ENCODE measurements at regions not wholly inside any gene's neighbourhood (a gene's known extent, or its start where the extent isn't known, plus 50 kb on each side); places are given as distances from the start of the nearest gene placed in this dataset.
"Not testable (repeated sequence)": the region's sequence is repeated elsewhere in the genome, so short reads cannot be mapped to it uniquely, and the experiment has no call there.

DNA sequence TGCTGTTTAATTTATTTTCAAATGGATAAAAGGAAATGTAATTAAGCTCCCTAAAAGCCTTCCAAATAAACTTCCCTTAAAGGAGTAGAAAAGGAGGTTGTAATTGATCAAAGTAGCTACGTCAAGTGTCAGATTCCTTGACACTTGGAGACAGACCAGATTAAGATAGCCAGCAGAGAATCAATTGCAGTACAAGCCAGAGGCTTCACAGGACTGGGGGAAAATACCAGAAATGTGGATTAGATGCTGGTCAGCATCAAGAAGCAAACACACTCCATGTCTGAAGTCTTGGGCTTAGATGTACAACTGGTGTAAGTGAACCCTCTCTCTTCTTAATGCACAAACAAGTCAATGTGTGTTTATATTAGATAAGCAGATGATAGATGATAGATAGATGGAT lies 184.9 kb upstream of the TAS2R1 start:
- no peak for TF ChIP-seq ZFX (IDR thresholded peaks at IDR 0.05)
- TF ChIP-seq, protein P1, sequence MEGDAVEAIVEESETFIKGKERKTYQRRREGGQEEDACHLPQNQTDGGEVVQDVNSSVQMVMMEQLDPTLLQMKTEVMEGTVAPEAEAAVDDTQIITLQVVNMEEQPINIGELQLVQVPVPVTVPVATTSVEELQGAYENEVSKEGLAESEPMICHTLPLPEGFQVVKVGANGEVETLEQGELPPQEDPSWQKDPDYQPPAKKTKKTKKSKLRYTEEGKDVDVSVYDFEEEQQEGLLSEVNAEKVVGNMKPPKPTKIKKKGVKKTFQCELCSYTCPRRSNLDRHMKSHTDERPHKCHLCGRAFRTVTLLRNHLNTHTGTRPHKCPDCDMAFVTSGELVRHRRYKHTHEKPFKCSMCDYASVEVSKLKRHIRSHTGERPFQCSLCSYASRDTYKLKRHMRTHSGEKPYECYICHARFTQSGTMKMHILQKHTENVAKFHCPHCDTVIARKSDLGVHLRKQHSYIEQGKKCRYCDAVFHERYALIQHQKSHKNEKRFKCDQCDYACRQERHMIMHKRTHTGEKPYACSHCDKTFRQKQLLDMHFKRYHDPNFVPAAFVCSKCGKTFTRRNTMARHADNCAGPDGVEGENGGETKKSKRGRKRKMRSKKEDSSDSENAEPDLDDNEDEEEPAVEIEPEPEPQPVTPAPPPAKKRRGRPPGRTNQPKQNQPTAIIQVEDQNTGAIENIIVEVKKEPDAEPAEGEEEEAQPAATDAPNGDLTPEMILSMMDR (conservative IDR thresholded peaks at IDR 0.05): no peak
- H3K27ac ChIP-seq: no peak overlapping the region

DNA sequence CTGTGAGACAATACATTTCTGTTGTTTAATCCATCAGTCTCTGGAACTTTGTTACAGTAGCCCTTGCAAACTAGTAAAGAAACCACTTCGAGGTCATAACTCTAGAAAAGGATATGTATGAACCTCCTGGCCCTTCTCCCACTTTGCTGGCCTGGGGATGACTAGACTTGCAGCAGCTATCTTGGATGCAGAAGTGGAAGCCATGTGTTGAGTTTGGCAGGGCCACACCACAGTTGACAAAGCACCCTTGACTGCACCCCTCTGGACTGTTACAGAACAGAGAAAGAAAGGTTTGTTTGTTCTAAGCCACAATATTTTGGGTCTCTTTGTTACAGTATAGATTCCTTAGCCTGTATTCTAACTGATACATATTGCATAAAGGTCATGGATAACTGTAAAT lies 183.2 kb upstream of the TAS2R1 start:
- TF ChIP-seq ZFX (IDR thresholded peaks at IDR 0.05): no peak
- TF ChIP-seq, protein P1 (conservative IDR thresholded peaks at IDR 0.05): no peak
- H3K27ac ChIP-seq: no peak overlapping the region

DNA sequence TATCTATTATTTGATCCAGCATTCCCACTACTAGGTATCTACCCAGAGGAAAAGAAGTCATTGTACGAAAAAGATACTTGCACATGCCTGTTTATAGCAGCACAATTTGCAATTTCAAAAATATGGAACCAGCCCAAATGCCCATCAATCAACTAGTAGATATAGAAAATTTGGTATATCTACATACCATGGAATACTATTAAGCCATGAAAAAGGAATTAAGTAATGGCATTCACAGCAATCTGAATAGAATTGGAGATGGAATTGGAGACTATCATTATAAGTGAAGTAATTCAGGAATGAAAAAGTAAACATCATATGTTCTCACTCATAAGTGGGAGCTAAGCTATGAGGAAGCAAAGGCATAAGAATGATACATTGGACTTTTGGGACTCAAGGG lies 177.2 kb upstream of the TAS2R1 start:
- not testable (repeated sequence) for H3K27ac ChIP-seq

DNA sequence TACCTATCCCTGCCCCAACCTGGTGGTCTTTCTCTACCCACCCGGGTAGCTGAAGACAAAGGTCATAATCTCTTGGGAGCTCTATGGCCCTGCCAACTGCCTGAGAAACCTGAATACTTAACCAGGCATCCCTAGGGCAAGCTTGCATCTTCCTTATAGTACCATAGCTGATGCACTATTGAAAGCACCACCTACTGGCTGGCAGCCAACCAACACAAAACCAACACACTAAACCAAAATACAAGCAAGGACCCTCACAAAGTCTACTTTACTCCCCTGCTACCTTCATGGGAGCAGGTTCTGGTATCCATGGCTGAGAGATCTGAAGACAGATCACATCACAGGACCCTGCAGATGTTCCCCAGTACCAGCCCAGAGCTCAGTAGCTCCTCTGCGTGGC lies 171.8 kb upstream of the TAS2R1 start:
- TF ChIP-seq ZFX (IDR thresholded peaks at IDR 0.05): no peak
- TF ChIP-seq, protein P1 (conservative IDR thresholded peaks at IDR 0.05): no peak
- H3K27ac ChIP-seq: no peak overlapping the region

DNA sequence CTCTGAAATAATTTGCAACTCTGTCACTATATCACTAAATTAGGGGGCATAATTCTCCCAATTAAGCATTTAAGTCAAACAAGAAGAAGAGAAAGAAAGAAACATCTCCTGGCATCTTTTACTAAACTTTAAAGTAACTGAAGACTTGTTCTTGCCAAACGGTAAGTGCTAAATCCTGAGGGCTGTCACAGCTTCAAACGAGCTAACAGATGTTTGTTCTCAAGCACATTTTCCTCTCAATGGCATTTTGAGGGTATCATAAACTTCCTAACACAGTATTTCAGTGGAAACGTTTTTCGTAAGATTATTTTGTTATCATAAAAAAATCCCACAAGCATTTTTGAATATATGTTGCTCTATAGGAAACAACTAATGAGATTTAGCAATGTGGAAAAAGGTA lies 169.5 kb upstream of the TAS2R1 start:
- H3K27ac ChIP-seq: no peak overlapping the region
- TF ChIP-seq, protein P1 (conservative IDR thresholded peaks at IDR 0.05): no peak
- no peak for TF ChIP-seq ZFX (IDR thresholded peaks at IDR 0.05)

DNA sequence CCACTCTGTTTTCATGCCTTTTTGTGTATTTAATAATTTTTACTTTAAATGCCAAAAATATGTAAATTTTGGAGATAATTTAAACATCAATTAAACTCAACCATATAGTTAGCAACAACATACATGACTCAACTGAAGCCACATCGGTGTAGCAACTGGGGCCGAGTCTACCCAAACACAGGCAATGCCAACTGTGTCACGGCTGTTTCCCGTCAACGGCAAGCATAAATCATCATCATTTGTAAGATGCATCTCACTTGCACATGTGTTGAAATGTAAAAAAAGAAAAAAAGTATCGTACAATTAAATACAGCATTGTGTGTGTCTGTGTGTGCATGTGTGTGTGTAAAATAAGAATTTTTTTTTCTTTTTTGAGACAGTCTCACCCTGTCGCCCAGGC lies 160.1 kb upstream of the TAS2R1 start:
- no peak overlapping the region for H3K27ac ChIP-seq
- TF ChIP-seq, protein P1 (conservative IDR thresholded peaks at IDR 0.05): no peak
- TF ChIP-seq ZFX (IDR thresholded peaks at IDR 0.05): no peak

DNA sequence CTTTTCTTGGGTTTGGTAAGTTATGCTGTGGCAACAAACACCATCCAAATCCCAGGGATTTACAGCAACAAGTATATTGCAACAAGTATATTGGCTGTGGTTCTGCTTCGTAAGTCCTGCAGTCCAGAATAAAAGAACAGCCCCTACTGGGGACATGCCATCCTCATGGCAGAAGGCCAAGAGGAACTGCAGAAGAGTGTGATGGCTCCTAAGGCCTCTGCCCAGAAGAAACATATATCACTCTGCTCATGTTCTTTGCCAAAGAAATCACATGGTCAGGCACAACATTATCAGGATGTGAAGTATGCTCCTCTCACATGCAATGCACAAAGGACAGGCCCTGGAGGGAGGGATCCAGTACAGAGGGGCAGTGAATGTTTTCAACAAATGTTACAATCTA lies 159.6 kb upstream of the TAS2R1 start:
- no peak overlapping the region for H3K27ac ChIP-seq
- TF ChIP-seq, protein P1 (conservative IDR thresholded peaks at IDR 0.05): no peak
- TF ChIP-seq ZFX (IDR thresholded peaks at IDR 0.05): no peak

DNA sequence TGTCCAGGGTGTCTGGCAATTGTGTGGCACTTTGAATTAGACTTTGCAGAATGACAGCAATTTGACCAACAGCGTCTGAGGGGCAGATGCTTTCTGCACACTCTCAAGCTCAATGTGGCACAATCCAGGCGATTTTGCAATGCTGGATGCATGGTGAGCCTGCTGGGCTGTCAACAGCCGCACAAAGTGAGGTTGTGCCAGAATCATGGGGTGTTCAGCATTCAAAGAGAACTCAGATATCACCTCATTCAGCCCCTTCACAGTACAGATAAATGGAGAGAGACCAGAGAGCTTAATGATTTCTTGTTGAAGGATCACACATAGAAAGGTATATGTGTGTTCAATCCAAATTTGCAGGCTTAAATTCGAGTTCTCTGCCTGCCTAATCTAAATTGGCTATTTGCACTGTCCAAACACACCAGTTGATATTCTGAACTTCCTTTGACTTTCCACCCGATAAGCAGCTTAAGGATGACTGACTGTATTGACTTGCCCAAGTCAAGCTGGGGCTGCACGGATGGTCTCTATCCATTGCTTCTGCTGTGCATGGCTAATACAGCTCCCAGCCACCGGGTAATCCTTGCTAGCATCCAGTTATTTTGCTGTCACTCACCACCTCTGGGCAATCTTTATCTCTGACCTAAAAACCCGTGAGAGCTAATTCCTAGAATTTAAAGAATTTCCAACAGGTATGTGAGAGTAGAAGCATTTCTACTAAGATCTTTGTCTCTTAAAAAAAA lies 157.9 kb upstream of the TAS2R1 start:
- TF ChIP-seq ZFX (IDR thresholded peaks at IDR 0.05): no peak
- TF ChIP-seq, protein P1 (conservative IDR thresholded peaks at IDR 0.05): no peak
- H3K27ac ChIP-seq: no peak overlapping the region
